ENCODE measurements at regions not wholly inside any gene's neighbourhood (a gene's known extent, or its start where the extent isn't known, plus 50 kb on each side); places are given as distances from the start of the nearest gene placed in this dataset.

GRCh38 chr2:145649061-145649460 lies 1129.1 kb upstream of the ZEB2 start:
- TF ChIP-seq CTCF (IDR thresholded peaks at IDR 0.05; ENCODE audit: insufficient read depth, low read length) (no peak), POLR2AphosphoS5 (IDR thresholded peaks at IDR 0.05; ENCODE audit: low read depth) (no peak), GABPA (IDR thresholded peaks at IDR 0.05; ENCODE audit: low read depth) (no peak)

Data from HL-60 (cell line).